Left renal cortex interstitium (tissue), 4 donors: ENCODE measurements at regions not wholly inside any gene's neighbourhood (a gene's known extent, or its start where the extent isn't known, plus 50 kb on each side); places are given as distances from the start of the nearest gene placed in this dataset.

Source experiments
- DNase-seq, 4 donors: peaks; one replicate each; pipeline ENCODE4 v3.0.0-alpha.2; 2013; ENCODE audit warnings: low read depth in 4 of 4, low spot score in 2 of 4, missing footprints in 1 of 4

DNA sequence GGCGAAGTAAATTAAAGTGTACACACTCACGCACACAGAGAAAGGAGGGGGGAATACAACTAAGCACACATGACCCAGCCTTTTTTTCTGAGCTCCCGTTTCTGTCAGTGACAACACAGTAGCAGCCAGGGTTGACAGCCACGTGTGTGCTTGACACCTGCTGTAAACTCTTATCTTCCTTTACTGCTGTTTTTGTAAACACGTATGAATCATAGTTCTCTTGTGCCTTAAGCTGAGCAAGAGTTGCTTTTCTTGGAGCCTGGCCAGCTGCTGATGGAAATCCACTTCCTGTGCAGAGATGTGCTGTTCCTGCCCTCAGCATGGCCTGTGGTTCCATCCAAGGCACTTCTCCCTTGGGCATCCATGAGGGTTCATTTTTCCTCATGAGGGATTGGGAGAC is 561.9 kb downstream of the GALR1 start:
- DNase-seq: peak in 1 of 4 donors; percentile 2

DNA sequence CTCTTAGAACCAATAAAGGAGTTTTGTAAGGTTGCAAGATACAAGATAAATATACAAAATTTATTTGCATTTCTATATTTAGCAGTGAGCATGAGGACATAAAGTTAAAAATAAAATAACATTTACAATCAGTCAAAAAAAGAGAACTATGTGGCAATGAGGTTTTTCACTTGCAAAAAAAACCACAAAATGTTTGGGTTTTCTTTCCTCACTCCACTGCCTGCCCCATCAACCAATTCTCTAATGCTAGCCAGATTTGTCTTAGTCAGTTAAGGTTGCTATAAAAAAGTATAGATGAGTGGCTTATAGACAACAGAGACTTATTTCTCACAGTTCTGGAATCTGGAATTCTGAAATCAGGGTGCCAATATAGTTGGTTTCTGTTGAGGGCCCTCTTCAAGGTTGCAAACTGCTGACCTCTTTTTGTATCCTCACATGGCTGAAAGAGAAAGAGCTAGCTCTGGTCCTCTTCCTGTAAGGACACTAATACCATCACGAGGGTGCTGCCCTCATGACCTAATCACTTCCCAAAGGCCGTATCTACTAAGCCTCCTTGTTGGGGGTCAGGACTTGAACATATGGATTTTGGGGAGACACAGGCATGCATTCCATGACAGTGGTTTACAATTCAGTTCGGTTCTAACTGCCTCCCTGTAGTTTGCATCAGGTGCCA is 566.2 kb downstream of the GALR1 start:
- no peak for DNase-seq

DNA sequence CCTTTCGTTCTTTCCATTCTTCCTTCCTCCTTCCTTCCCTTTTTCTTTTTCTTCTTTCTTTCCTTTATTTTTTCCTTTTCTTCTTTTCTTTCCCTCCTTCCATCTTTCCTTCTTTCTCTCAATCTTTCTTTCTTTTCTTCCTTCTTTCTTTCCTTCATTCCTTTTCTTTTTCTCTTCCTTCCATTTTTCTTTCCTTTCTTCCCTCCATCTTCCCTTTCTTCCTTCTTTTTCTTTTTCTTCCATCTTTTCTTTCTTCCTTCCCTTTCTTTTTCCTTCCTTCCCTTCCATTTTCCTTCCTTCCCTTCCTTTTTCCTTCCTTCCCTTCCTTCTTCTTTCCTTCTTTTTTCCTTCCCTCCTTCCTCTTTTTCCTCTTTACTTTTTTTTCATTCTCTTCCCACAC is 568.7 kb downstream of the GALR1 start:
- no peak for DNase-seq

DNA sequence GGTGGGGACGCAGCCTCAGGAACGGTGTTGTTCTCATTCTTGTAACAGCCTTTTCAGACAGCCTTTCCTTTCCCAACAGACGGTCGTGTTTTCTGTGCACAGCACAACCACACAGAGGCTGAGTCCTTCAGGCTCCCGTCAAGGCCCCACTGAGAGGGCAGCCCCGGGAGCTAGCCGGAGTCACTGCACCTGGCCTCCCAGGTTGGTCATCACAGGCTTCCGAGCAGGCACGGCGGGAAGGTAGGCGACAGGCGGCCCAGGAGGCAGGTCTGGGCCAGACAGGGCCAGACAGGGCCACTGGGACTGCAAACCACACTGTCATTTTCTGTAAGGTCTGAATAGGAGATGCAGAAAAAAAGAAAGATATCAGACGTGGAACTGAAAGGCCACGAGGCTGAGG is 570.8 kb downstream of the GALR1 start:
- DNase-seq: no peak

GRCh38 chr18:77821892-77822291 is 572.2 kb downstream of the GALR1 start:
- DNase-seq: no peak

GRCh38 chr18:77822632-77823031 is 573.0 kb downstream of the GALR1 start:
- no peak for DNase-seq

DNA sequence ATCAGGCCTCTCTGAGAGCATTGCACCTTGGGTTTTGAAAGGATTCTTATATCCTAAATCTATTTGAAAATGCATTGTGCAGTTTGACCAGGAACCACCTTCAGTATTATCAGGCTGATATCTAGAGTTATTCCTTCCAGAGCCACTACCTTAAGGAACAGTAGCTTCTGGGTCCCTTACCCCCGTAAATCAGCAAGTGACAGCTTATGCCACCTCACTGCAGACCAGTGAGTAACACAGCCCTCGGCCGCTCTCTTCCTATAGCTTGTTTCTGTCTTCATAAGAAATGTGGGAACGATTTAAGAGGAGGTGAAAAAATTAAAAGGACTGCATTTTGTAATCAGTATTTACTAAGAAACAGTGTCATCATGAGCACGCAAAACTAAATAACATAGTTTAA is 584.2 kb downstream of the GALR1 start:
- DNase-seq: no peak

DNA sequence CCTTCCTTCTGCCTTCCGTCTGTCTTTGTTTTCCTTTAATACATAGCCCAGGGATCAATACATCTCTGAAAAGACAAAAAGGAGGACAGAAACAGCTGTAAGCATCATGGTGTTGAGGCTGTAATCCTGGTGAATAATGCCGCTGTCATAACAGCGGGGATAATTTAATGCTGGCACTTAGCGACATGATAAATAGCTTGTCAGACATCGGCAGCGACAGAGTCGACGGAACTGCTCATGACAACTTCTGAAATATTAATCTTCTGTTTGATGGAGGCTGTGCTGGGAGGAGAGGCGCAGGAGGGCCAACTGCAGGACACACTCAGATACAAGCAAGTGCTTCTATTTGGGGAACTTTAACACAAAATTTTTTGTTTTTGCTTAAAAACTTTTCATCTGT is 602.2 kb downstream of the GALR1 start:
- no peak for DNase-seq

- no peak for DNase-seq
Observed at GRCh38 chr18:77853859-77854258, 604.2 kb downstream of the GALR1 start.

DNA sequence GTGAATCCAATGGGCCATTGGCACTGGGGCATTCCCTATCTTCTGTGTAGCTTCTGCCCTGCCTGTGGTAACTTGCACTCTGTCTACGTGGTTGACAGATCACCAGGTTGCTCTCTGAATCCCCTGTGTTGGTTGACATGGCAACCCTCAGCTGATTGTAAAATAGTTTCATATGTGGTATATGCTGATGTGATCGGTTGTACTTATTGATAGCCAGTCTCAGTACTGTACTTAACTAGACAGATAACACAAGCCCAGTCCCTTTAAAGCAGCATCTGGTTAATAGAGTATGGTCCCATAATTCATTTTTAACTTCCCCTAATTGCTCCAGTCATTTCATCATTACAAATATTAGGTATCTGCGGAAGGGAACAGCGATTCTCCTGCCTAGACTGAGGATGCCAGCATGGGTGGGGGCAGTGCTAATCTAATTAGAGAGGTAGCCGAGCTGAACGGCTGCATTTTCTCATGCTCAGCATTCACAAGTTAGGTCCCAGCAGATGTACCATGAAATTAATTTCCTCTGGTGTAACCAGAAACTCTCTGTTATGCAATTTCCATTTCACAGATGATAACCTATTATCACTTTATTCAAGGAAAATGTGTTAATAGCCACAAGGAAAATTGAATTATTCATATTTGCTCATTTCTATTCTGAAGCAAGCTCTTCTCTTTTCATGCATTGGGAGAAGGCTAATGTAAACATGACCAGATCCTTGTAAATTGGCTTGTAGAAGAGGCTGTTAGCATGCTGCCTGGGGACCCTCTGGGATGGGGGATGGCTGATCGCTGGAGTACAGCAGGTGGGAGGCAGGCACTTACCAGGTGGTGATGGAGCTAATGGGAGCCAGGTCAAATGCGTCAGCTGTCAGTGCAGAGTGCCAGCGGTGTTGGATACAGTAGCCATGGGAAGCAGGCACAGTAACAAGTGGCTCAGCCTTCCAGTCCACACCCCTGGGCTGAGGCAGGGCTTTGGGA is 608.3 kb downstream of the GALR1 start:
- peak in 3 of 4 donors; percentile 29 to 50 (median 41) for DNase-seq

DNA sequence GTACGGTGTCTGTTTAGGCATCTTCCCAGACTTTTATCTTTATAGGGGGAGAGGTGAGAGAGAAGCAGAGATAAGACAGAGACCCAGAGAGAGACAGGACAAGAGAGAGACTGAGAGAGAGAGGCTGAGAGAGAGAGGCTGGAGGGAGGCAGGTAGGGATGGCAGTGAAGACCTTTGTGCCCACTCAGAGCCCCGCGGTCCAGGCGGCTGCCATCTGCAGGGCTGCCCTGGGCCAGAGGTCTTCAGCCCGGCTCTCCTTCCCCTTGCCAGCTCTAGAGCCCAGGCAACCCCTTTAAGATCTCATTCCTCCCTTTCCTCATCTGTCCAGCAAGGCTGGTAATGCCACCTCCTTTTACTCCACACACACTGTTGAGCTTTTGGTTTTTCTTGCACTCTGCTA is 610.0 kb downstream of the GALR1 start:
- no peak for DNase-seq

DNA sequence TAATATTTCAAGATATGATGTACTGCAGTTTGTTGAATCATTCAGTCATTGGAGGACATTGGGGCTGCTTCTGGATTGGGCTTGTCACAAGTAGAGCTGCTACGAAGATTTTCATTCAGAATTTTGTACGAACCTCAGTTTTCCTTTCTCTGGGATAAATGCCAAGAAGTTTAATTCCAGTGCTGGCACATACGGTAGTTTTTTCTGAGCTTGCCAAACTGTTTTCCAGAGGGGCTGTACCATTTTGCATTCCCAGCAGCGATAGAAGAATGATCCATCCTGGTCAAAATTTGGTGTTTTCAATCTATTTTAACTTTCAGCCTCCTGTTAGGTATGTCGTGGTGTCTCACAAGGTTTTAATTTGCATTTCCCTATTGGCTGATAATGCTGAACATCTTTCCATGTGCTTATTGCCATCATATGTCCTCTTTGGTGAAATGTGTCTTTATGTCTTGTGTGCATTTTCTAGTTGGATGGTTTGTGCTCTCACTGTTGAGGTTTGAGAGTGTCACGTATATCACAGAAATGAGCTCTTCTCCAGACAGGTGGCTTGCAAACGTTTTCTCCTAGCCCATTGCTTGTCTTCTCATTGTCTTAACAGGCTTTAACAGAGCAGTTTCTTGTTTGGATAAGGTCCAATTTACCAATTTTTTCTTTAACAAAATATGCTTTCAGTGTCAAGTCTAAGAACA is 612.6 kb downstream of the GALR1 start:
- no peak for DNase-seq

GRCh38 chr18:77865853-77866252 is 616.2 kb downstream of the GALR1 start:
- DNase-seq: no peak

- peak in 1 of 4 donors; percentile 20 for DNase-seq
Observed at GRCh38 chr18:77866351-77866750, 616.7 kb downstream of the GALR1 start.

GRCh38 chr18:77870199-77870598 is 620.6 kb downstream of the GALR1 start:
- DNase-seq: peak in 1 of 4 donors; percentile 24

- no peak for DNase-seq
Observed at GRCh38 chr18:77870894-77871293, 621.2 kb downstream of the GALR1 start.

- DNase-seq: no peak
Observed at GRCh38 chr18:77872166-77872565, 622.5 kb downstream of the GALR1 start.

DNA sequence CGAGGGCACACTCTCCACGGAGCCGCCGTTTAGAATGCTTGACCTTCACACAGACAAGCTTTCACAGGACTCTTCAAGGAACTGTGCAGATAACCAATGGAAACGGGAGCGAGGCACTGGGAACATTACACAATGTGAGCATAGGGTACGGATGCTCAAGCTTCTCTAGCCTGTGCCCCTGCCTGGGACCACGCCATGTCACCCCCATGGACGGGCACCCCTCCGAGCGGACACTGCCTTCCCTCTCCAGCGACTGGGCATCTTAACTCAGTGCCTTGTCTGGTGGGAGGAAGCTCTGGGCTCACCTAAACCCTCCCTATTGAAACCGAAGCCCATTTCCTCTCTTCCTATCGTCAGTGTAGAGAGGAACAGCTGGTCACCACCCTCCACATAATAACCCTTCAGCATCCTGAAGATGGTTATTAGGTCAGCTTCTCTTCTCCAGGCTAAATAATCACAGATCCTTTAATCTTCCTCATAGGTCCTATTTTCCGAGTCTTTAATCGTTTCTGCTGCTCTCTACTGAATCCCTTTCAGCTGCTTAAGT is 626.7 kb downstream of the GALR1 start:
- no peak for DNase-seq

GRCh38 chr18:77879829-77880228 is 630.2 kb downstream of the GALR1 start:
- no peak for DNase-seq

DNA sequence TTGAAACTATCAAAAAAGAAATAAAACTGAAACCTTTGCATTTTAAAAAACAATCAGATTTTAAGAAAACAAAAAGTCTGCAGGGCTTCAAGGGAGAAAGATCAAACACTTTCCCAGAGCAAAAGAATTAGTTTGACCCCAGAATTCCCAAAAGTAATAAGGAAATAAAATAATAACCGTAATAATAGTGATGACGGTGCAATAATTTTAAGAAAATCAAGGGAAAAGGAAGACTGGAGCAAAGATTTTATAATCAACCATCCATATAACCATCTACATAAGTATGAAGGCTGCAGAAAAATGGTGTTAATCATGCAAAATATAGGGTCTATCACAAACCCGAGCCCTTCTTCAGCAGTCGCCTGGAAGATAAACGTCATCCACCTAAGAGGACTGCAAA is 634.8 kb downstream of the GALR1 start:
- DNase-seq: no peak

DNA sequence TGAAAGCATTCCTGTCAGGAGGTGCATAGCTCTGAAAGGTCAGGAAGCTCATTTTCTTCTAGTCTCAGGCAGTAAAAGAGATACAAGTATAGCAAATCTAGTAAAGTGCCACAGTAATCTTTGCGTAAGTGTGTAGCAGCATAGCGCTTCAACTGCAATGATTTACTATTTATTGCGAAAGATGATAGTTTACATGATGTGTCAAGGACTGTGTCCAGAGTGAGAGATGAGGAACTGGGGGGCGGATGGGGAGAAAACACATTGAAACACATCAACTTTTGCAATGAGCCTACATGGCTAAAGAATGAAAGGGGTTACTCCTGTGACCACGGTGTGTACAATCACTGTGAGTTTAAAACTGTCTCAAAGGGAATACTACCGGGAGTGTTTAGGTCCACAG is 644.4 kb downstream of the GALR1 start:
- DNase-seq: no peak
